Fibroblast of villous mesenchyme (primary cell): ENCODE measurements at regions not wholly inside any gene's neighbourhood (a gene's known extent, or its start where the extent isn't known, plus 50 kb on each side); places are given as distances from the start of the nearest gene placed in this dataset.
A peak's percentile ranks its signal among the peaks of the same experiment; 100 is the strongest.

Experiments used
- DNase-seq: peaks from one replicate; pipeline ENCODE4 v3.0.0-alpha.2; 2010; ENCODE audit warnings: low read depth
- H3K4me3 ChIP-seq: 2 replicates; pipeline ENCODE4 v1.5.1; 2011; ENCODE audit warnings: low read depth, mild to moderate bottlenecking, low read length
- TF ChIP-seq, protein P1 (sequence below): IDR thresholded peaks from 2 replicates; pipeline ENCODE4 v1.5.1; 2012; ENCODE audit warnings: low read depth, mild to moderate bottlenecking, low read length; ENCODE audit not compliant: insufficient read depth

GRCh38 chr9:81380504-81381359 is 308.6 kb downstream of the TLE1 start:
- no peak for DNase-seq
- H3K4me3 ChIP-seq = no peak overlapping the region
- TF ChIP-seq, protein P1, sequence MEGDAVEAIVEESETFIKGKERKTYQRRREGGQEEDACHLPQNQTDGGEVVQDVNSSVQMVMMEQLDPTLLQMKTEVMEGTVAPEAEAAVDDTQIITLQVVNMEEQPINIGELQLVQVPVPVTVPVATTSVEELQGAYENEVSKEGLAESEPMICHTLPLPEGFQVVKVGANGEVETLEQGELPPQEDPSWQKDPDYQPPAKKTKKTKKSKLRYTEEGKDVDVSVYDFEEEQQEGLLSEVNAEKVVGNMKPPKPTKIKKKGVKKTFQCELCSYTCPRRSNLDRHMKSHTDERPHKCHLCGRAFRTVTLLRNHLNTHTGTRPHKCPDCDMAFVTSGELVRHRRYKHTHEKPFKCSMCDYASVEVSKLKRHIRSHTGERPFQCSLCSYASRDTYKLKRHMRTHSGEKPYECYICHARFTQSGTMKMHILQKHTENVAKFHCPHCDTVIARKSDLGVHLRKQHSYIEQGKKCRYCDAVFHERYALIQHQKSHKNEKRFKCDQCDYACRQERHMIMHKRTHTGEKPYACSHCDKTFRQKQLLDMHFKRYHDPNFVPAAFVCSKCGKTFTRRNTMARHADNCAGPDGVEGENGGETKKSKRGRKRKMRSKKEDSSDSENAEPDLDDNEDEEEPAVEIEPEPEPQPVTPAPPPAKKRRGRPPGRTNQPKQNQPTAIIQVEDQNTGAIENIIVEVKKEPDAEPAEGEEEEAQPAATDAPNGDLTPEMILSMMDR = no peak

- TF ChIP-seq, protein P1 = no peak
- no peak overlapping the region for H3K4me3 ChIP-seq
- DNase-seq = no peak
These were observed 309.7 kb downstream of the TLE1 start for GRCh38 chr9:81379655-81380054.

DNA sequence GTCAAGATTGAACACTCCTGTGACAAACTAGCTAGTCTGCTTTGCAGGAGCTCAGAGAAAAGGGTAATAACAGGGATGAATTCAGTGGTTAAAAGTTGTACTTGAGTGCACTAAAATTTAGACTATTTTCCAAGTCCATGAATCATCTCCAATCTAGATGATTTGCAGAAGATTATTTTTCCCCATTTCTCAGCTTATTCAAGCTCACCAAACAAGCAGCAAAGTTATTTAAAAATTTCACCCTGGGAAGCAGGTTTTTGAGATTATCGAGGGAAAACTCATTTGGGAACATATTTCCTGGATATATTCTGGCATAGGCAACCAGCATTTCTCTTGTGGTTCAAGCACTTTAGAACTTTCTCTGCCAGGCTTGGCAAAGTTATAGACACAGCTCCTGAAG is 311.4 kb downstream of the TLE1 start:
- H3K4me3 ChIP-seq = no peak overlapping the region
- no peak for DNase-seq
- TF ChIP-seq, protein P1 = no peak

DNA sequence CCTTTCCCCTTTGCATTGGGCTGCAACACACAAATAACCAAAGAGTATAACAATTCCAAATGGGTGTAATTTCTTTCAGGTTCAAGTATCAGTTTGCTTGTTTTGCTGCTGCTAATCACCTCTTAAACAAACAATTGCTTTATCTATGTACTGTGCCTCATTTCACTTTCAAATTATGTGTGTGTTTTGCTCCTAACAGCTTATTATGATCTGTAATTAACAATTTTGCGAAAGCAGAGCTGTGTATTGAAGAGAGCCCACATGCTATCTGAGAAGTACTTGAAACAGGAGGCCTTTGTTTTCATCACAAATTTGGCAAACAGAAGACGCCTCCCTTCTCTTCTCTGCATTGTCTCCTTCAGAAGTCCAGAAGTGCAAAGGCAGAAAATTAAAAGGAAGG is 312.0 kb downstream of the TLE1 start:
- TF ChIP-seq, protein P1 = no peak
- DNase-seq = no peak
- no peak overlapping the region for H3K4me3 ChIP-seq

DNA sequence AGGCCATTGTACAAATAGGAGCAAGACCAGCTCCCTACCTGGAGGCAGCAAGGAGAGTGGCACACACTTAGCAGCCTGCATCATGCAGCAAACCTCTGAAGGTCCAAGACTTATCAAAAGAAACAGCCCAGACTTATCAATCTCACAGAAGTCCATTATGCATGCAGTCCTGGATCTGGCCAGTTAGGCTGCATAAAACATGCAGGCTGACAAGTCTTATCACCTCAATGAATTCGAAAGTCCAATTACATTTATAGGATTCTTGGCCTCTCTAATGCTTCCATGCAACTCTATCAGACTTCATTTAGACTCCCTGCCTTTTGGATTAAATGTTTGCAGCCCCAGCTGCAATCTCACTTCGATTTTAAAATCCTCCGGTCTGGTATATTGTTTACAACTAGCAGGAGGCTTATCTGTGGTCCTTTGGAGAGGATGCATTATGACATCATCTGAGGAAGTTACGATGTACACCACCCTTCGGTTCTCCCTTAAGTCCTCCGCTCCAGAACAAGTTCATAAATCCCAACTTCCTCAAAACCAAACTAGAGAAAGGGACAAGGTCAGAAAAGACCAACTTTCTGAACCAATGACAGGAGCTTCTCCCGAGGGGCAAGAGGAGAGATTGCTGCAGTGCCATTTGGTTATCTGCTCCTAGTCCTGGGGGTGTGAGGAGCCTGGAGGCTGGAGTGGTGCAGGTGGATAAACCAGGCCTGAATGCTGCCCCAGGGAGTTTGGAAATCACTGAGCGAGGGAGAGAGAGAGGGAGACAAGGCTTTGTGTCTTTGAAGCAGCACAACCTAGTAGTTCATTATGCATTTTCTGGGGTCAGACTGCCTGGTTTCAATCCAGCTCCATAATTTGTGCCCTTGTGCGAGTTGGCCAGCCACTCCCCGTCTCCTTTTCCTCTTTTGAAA is 313.9 kb downstream of the TLE1 start:
- H3K4me3 ChIP-seq = no peak overlapping the region
- peak; percentile 21 for DNase-seq
- TF ChIP-seq, protein P1 = no peak

GRCh38 chr9:81374459-81375186 is 314.7 kb downstream of the TLE1 start:
- H3K4me3 ChIP-seq = no peak overlapping the region
- DNase-seq = peak; percentile 11
- TF ChIP-seq, protein P1 = no peak
